PC-9 (cell line): ENCODE measurements at regions not wholly inside any gene's neighbourhood (a gene's known extent, or its start where the extent isn't known, plus 50 kb on each side); places are given as distances from the start of the nearest gene placed in this dataset.

Experiments
- BruUV-seq: library from RNA; stranded (reverse); fragments of 400-500 nt; replicated peaks from 2 replicates; lab custom pipeline; 2021; lab: Mats Ljungman, UMichigan
- CTCF ChIA-PET: fragments of 300-600 bp; sonication (Branson Sonifier 250); formaldehyde crosslinking; loops from one replicate; lab custom pipeline; 2022; ENCODE audit warnings: antibody characterized with exemption; lab: Charles Lee
- POLR2A ChIA-PET: fragments of 300-600 bp; sonication (Branson Sonifier 250); formaldehyde crosslinking; loops from one replicate; lab custom pipeline; 2022; ENCODE audit warnings: antibody characterized with exemption; ENCODE audit not compliant: unreplicated experiment; lab: Charles Lee
- DNase-seq, 2 experiments: peaks; one replicate each; pipeline versions ENCODE4 v3.0.0 to v3.0.0-alpha.2; 2015 to 2022; ENCODE audit warnings: mixed read lengths in 1 of 2
- H2AFZ ChIP-seq: fragments of 200-600 bp; sonication (generic); 2 replicates; pipeline ENCODE4 v1.8.1; 2017; ENCODE audit warnings: antibody characterized with exemption
- H3F3A ChIP-seq: fragments of 200-600 bp; sonication (generic); 2 replicates; pipeline ENCODE4 v1.8.1; 2017; ENCODE audit warnings: antibody characterized with exemption, mild to moderate bottlenecking, low read depth; ENCODE audit not compliant: insufficient read depth
- H3K27ac ChIP-seq: fragments of 200-600 bp; sonication (generic); 2 replicates; pipeline ENCODE4 v1.6.1; 2016; ENCODE audit warnings: mixed run types
- H3K27me3 ChIP-seq: fragments of 200-600 bp; sonication (generic); 2 replicates; pipeline ENCODE4 v1.6.1; 2016; ENCODE audit warnings: low read depth, mixed run types; ENCODE audit not compliant: insufficient read depth
- H3K36me3 ChIP-seq: fragments of 200-600 bp; sonication (generic); 2 replicates; pipeline ENCODE4 v1.6.1; 2016; ENCODE audit warnings: low read depth, mixed run types
- H3K4me1 ChIP-seq: fragments of 200-600 bp; sonication (generic); replicated peaks from 2 replicates; pipeline ENCODE4 v1.6.1; 2016; ENCODE audit warnings: mixed run types; ENCODE audit not compliant: insufficient read depth
- H3K4me2 ChIP-seq: fragments of 200-600 bp; sonication (generic); 2 replicates; pipeline ENCODE4 v1.6.1; 2017; ENCODE audit warnings: mixed run types
- H3K4me3 ChIP-seq: fragments of 200-600 bp; sonication (generic); 2 replicates; pipeline ENCODE4 v1.6.1; 2016; ENCODE audit warnings: mixed run types
- H3K79me2 ChIP-seq: fragments of 200-600 bp; sonication (generic); 2 replicates; pipeline ENCODE4 v1.6.1; 2017; ENCODE audit warnings: low read depth, mixed run types
- H3K9me2 ChIP-seq: fragments of 200-600 bp; sonication (generic); 2 replicates; pipeline ENCODE4 v1.8.1; 2017; ENCODE audit warnings: mild to moderate bottlenecking; ENCODE audit not compliant: insufficient read depth
- H3K9me3 ChIP-seq: fragments of 200-600 bp; sonication (generic); 2 replicates; pipeline ENCODE4 v1.8.1; 2016; ENCODE audit warnings: low read depth; ENCODE audit not compliant: insufficient read depth
- H4K20me1 ChIP-seq: fragments of 200-600 bp; sonication (generic); 2 replicates; pipeline ENCODE4 v1.8.1; 2017; ENCODE audit not compliant: insufficient read depth
- EZH2 ChIP-seq: fragments of 200-600 bp; sonication (generic); IDR thresholded peaks from 2 replicates; pipeline ENCODE4 v1.8.0; 2017; ENCODE audit warnings: antibody characterized with exemption, low read depth
- intact Hi-C: fragments of 100-400 bp; cut with micrococcal nuclease; formaldehyde crosslinking; loops from one replicate; pipeline ENCODE4 v1.10.0; 2022; ENCODE audit not compliant: unreplicated experiment
- TF ChIP-seq, protein P1 (sequence below): fragments of 200-600 bp; sonication (generic); conservative IDR thresholded peaks from 2 replicates; pipeline ENCODE4 v1.6.1; 2017; ENCODE audit warnings: mixed run types, antibody characterized with exemption, mild to moderate bottlenecking, moderate library complexity

GRCh38 chr5:35316611-35317274 is 86.5 kb upstream of the PRLR start:
- TF ChIP-seq, protein P1, sequence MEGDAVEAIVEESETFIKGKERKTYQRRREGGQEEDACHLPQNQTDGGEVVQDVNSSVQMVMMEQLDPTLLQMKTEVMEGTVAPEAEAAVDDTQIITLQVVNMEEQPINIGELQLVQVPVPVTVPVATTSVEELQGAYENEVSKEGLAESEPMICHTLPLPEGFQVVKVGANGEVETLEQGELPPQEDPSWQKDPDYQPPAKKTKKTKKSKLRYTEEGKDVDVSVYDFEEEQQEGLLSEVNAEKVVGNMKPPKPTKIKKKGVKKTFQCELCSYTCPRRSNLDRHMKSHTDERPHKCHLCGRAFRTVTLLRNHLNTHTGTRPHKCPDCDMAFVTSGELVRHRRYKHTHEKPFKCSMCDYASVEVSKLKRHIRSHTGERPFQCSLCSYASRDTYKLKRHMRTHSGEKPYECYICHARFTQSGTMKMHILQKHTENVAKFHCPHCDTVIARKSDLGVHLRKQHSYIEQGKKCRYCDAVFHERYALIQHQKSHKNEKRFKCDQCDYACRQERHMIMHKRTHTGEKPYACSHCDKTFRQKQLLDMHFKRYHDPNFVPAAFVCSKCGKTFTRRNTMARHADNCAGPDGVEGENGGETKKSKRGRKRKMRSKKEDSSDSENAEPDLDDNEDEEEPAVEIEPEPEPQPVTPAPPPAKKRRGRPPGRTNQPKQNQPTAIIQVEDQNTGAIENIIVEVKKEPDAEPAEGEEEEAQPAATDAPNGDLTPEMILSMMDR = no peak
- no peak for TF ChIP-seq EZH2
- H3K4me2 ChIP-seq = no peak overlapping the region
- H3K9me2 ChIP-seq = no peaks in the 10 kb centered on the region
- H3K79me2 ChIP-seq = no peaks in the 10 kb centered on the region
- H3K27me3 ChIP-seq = 0 out of 2 replicates have a peak, but pooled peaks cover 7% of the 10 kb centered on the region
- intact Hi-C loops = no loop called here
- no peak for DNase-seq
- no peak overlapping the region for H3K27ac ChIP-seq
- no peaks in the 10 kb centered on the region for H4K20me1 ChIP-seq
- no peaks in the 10 kb centered on the region for H3K9me3 ChIP-seq
- no peaks in the 10 kb centered on the region for H3F3A ChIP-seq
- no peak overlapping the region for H2AFZ ChIP-seq
- POLR2A ChIA-PET = no interaction called here
- no peak overlapping the region for H3K4me3 ChIP-seq
- BruUV-seq = no TSS peak
- H3K4me1 ChIP-seq = no peaks in the 10 kb centered on the region
- no peaks in the 10 kb centered on the region for H3K36me3 ChIP-seq
- CTCF ChIA-PET = no interaction called here

DNA sequence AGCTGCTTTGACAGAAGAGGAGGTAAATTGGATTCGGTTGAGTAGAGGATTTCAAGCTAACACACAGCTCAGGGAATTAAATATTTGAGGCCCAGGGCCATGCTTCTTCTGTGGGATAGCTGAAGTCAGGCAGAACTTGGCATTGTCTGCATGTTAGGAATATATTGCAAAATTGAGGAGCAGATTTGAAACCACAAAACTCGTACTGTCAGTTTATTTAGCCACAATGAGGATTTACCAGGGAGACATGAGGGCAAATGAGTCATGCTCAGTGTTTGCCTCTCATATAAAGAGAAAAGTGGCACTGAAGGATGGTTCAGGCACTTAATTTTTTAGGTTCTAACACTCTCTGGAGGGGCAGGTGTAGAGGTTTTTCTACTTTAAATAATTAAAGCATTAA is 83.0 kb upstream of the PRLR start:
- ChIA-PET CTCF (no interaction called here), POLR2A (no interaction called here)
- Histone ChIP-seq H3F3A (no peaks in the 10 kb centered on the region), H3K9me2 (no peaks in the 10 kb centered on the region), H2AFZ (no peak overlapping the region), H3K79me2 (no peaks in the 10 kb centered on the region), H3K36me3 (no peaks in the 10 kb centered on the region), H4K20me1 (no peaks in the 10 kb centered on the region), H3K4me1 (no peaks in the 10 kb centered on the region), H3K9me3 (no peaks in the 10 kb centered on the region), H3K4me2 (no peak overlapping the region), H3K4me3 (no peak overlapping the region), H3K27me3 (peaks cover 14% of the 10 kb centered on the region; the same call in 1 of the 2 replicates), H3K27ac (no peak overlapping the region)
- BruUV-seq = no TSS peak
- intact Hi-C loops = no loop called here
- TF ChIP-seq, protein P1 = no peak
- DNase-seq = no peak

- no peaks in the 10 kb centered on the region for H3K36me3 ChIP-seq
- intact Hi-C loops = no loop called here
- no peaks in the 10 kb centered on the region for H3F3A ChIP-seq
- no peak overlapping the region for H3K4me3 ChIP-seq
- TF ChIP-seq EZH2 = no peak
- TF ChIP-seq, protein P1 = no peak
- H3K27ac ChIP-seq = no peak overlapping the region
- H3K27me3 ChIP-seq = peaks cover 11% of the 10 kb centered on the region; the same call in 1 of the 2 replicates
- ChIA-PET CTCF (no interaction called here), POLR2A (interaction anchor here (0.8 kb wide), 1 partner anchor 188 kb away, joined by 5 read pairs; no protein-coding TSS in a partner anchor)
- DNase-seq = no peak
- no peaks in the 10 kb centered on the region for H3K4me1 ChIP-seq
- BruUV-seq = no TSS peak
- no peak overlapping the region for H2AFZ ChIP-seq
- H4K20me1 ChIP-seq = no peaks in the 10 kb centered on the region
- H3K79me2 ChIP-seq = no peaks in the 10 kb centered on the region
- H3K9me3 ChIP-seq = no peaks in the 10 kb centered on the region
- no peaks in the 10 kb centered on the region for H3K9me2 ChIP-seq
- H3K4me2 ChIP-seq = no peak overlapping the region
These were observed 82.0 kb upstream of the PRLR start for GRCh38 chr5:35312267-35312666.
